K562 (cell line): ENCODE measurements at regions not wholly inside any gene's neighbourhood (a gene's known extent, or its start where the extent isn't known, plus 50 kb on each side); places are given as distances from the start of the nearest gene placed in this dataset.

Experiments used
- ATF3 ChIP-seq, 2 experiments: fragments of 450-650 bp in 1 of 2; sonication (generic) in 1 of 2; formaldehyde crosslinking in 1 of 2; IDR thresholded peaks in 1 of 2; conservative IDR thresholded peaks in 1 of 2; 2 replicates each; pipeline versions ENCODE4 v1.6.1 to v1.8.1; 2016 to 2023; ENCODE audit warnings: mild to moderate bottlenecking in 2 of 2, moderate library complexity in 2 of 2, inconsistent platforms in 1 of 2, missing genetic modification reagents in 1 of 2
- CBX8 ChIP-seq: fragments of 200-600 bp; sonication (generic); IDR thresholded peaks from 2 replicates; pipeline ENCODE4 v1.6.1; 2012; ENCODE audit warnings: borderline replicate concordance, mixed run types, low read depth, mild to moderate bottlenecking, moderate library complexity, mixed read lengths, low read length, control low read depth, inconsistent platforms; ENCODE audit not compliant: poor library complexity, severe bottlenecking; ENCODE audit errors: extremely low read depth
- CREB1 ChIP-seq, 2 experiments: sonication (generic) in 1 of 2; formaldehyde crosslinking in 1 of 2; IDR thresholded peaks; 2 replicates each; pipeline versions ENCODE4 v1.6.1 to v1.8.0; 2012 to 2022; ENCODE audit warnings: inconsistent platforms in 1 of 2, mild to moderate bottlenecking in 1 of 2, missing genetic modification reagents in 1 of 2, moderate library complexity in 1 of 2
- CTCF ChIP-seq, 3 experiments: IDR thresholded peaks in 2 of 3; conservative IDR thresholded peaks in 1 of 3; 2 replicates each; pipeline ENCODE4 v1.5.1; 2011 to 2012; ENCODE audit warnings: low read length in 3 of 3, mild to moderate bottlenecking in 3 of 3, control low read depth in 2 of 3, improper control_type of control experiment in 1 of 3, inconsistent platforms in 1 of 3, low read depth in 1 of 3, mixed read lengths in 1 of 3, moderate library complexity in 1 of 3; ENCODE audit not compliant: insufficient read depth in 2 of 3
- DPF2 ChIP-seq: fragments of 450-650 bp; IDR thresholded peaks from 2 replicates; pipeline ENCODE4 v1.6.1; 2016
- ETS1 ChIP-seq: conservative IDR thresholded peaks from 2 replicates; pipeline ENCODE4 v1.6.1; 2011; ENCODE audit warnings: low read depth, mild to moderate bottlenecking, low read length; ENCODE audit not compliant: control insufficient read depth
- FOS ChIP-seq: IDR thresholded peaks from 3 replicates; pipeline ENCODE4 v1.6.1; 2011; ENCODE audit not compliant: insufficient read length; ENCODE audit errors: extremely low read depth
- MEF2A ChIP-seq: IDR thresholded peaks from 2 replicates; pipeline ENCODE4 v1.6.1; 2011; ENCODE audit warnings: low read depth, mild to moderate bottlenecking, low read length, moderate library complexity; ENCODE audit not compliant: control insufficient read depth
- NR4A1 ChIP-seq, 2 experiments: fragments of 250-450 bp in 1 of 2; fragments of 450-650 bp in 1 of 2; sonication (Bioruptor Pico) in 1 of 2; IDR thresholded peaks; 2 replicates each; pipeline versions ENCODE4 v1.4.0 to v1.6.1; 2016 to 2020; ENCODE audit warnings: mild to moderate bottlenecking in 2 of 2, missing compliant biosample characterization in 1 of 2, missing genetic modification characterization in 1 of 2, moderate library complexity in 1 of 2
- POLR2AphosphoS5 ChIP-seq: IDR thresholded peaks from 2 replicates; pipeline ENCODE4 v1.6.1; 2011; ENCODE audit warnings: mild to moderate bottlenecking, low read depth, low read length, moderate library complexity; ENCODE audit not compliant: control insufficient read depth, insufficient read depth
- RAD21 ChIP-seq, 2 experiments: fragments of 250-450 bp in 1 of 2; fragments of 450-650 bp in 1 of 2; sonication (Bioruptor Pico) in 1 of 2; formaldehyde crosslinking in 1 of 2; IDR thresholded peaks in 1 of 2; conservative IDR thresholded peaks in 1 of 2; 2 replicates each; pipeline versions ENCODE4 v1.4.0 to v1.8.0; 2020 to 2022; ENCODE audit warnings: mild to moderate bottlenecking in 2 of 2, moderate library complexity in 1 of 2
- ZNF124 ChIP-seq: sonication (generic); formaldehyde crosslinking; IDR thresholded peaks from 2 replicates; pipeline ENCODE4 v1.8.1; 2022; ENCODE audit warnings: missing genetic modification reagents
- ZNF232 ChIP-seq: sonication (generic); formaldehyde crosslinking; IDR thresholded peaks from 2 replicates; pipeline ENCODE4 v1.8.0; 2022; ENCODE audit warnings: mild to moderate bottlenecking, missing genetic modification reagents
- ZNF639 ChIP-seq, 2 experiments: fragments of 200-800 bp in 1 of 2; sonication (Bioruptor generic) in 1 of 2; sonication (generic) in 1 of 2; formaldehyde crosslinking in 1 of 2; IDR thresholded peaks in 1 of 2; conservative IDR thresholded peaks in 1 of 2; 2 replicates each; pipeline versions ENCODE4 v1.5.0 to v1.6.1; 2016 to 2020; ENCODE audit warnings: missing compliant biosample characterization in 1 of 2, missing genetic modification characterization in 1 of 2, missing genetic modification reagents in 1 of 2

- TF ChIP-seq ZNF639 (CRISPR knock-in tag; conservative IDR thresholded peaks at IDR 0.05 in 1 of 2, IDR thresholded peaks at IDR 0.05 in 1 of 2) (no peak), ATF3 (IDR thresholded peaks at IDR 0.05) (no peak), ATF3 (CRISPR knock-in tag; conservative IDR thresholded peaks at IDR 0.05) (no peak), DPF2 (no peak), CBX8 (no peak), CTCF (IDR thresholded peaks at IDR 0.05 in 2 of 3, conservative IDR thresholded peaks at IDR 0.05 in 1 of 3; ENCODE audit: insufficient read depth in 2 of 3, low read depth in 1 of 3, low read length in 3 of 3) (no peak), NR4A1 (CRISPR knock-in tag; IDR thresholded peaks at IDR 0.05) (no peak), NR4A1 (tag; IDR thresholded peaks at IDR 0.05) (no peak), POLR2AphosphoS5 (no peak), ZNF232 (CRISPR knock-in tag) (no peak), ZNF124 (no peak), RAD21 (CRISPR knock-in tag; conservative IDR thresholded peaks at IDR 0.05 in 1 of 2, IDR thresholded peaks at IDR 0.05 in 1 of 2) (no peak), MEF2A (no peak), ETS1 (no peak), CREB1 (IDR thresholded peaks at IDR 0.05) (no peak), CREB1 (CRISPR knock-in tag; IDR thresholded peaks at IDR 0.05) (no peak), FOS (no peak)
Measured at GRCh38 chr1:90435351-90435750, 281.8 kb downstream of the BARHL2 start.
